ENCODE measurements at regions not wholly inside any gene's neighbourhood (a gene's known extent, or its start where the extent isn't known, plus 50 kb on each side); places are given as distances from the start of the nearest gene placed in this dataset.

GRCh38 chr11:31974366-31975136, 116.3 kb upstream of the RCN1 start:
- no peak for TF ChIP-seq CTCF (IDR thresholded peaks at IDR 0.05; ENCODE audit: low read length)
- TF ChIP-seq EZH2phosphoT487 (IDR thresholded peaks at IDR 0.05; ENCODE audit: low read length) = no peak

Data from MM.1S (cell line).